ENCODE measurements at regions not wholly inside any gene's neighbourhood (a gene's known extent, or its start where the extent isn't known, plus 50 kb on each side); places are given as distances from the start of the nearest gene placed in this dataset.

DNA sequence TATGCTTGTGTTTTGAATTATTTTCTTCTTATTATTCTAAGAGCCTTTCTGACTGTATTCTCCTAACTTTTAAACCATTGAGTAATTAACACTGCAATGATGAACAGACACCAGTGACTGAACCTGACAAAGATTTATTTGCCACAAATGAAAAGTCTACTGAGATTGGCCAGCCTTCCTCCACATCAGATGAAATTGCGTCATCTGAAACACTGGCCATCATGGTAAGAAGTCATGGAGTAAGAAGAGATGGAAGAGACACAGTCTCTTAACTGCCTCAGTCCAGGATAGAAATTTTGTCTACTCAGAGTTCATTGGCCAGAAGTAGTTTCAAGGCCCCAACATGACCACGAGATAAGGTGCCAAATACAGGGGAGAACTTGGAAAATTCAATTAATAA lies 357.8 kb downstream of the BMPER start:
- H4K20me1 ChIP-seq (ENCODE audit: control insufficient read depth, insufficient read depth, insufficient read length), result no peaks in the 10 kb centered on the region
- H3K79me2 ChIP-seq (ENCODE audit: insufficient read depth, low read length), result no peaks in the 10 kb centered on the region

More for the DNA sequence above, 357.8 kb downstream of the BMPER start:
- WGBS (ENCODE audit: extremely low coverage, insufficient read length, low lambda C conversion rate), result no CpG with 5 or more reads among the region's 2 CpGs
- H3K36me3 Mint-ChIP-seq (ENCODE audit: insufficient read depth in 1 of 3, low read depth in 3 of 3), result peaks cover 5 to 18% (median 8%) of the 10 kb centered on the region in 3 experiments; a peak in 6 of 7 replicates
- no peak overlapping the region for H3T11ph ChIP-seq (ENCODE audit: low read length)
- H3K4me1 Mint-ChIP-seq, result peaks cover 1% of the 10 kb centered on the region in 2 experiments
- H4K91ac ChIP-seq (ENCODE audit: insufficient read length, low read depth, low read length), result no peak overlapping the region
- no peak overlapping the region for H2BK15ac ChIP-seq (ENCODE audit: low read depth, low read length)
- H3K27ac ChIP-seq (ENCODE audit: insufficient read length, low read depth, low read length), result no peak overlapping the region
- no peak overlapping the region for H2BK5ac ChIP-seq (ENCODE audit: insufficient read length, low read length)
- H3K9ac ChIP-seq (ENCODE audit: extremely low read depth, insufficient read length, low read length), result no peak overlapping the region
- no peak overlapping the region for H2BK20ac ChIP-seq (ENCODE audit: low read depth, low read length, poor library complexity, severe bottlenecking)
- no peak overlapping the region for H2AK5ac ChIP-seq (ENCODE audit: insufficient read length, low read length)
- H3K18ac ChIP-seq (ENCODE audit: insufficient read length, low read depth, low read length), result no peak overlapping the region
- H4K5ac ChIP-seq (ENCODE audit: insufficient read length, low read depth, low read length), result no peak overlapping the region
- peaks cover 0 to 5% of the 10 kb centered on the region in 2 experiments; a peak in 2 of 5 replicates for H3K9me3 Mint-ChIP-seq
- no peak overlapping the region for H3K4ac ChIP-seq (ENCODE audit: low read depth, low read length)
- no peaks in the 10 kb centered on the region for H3K9me3 ChIP-seq (ENCODE audit: control insufficient read depth, low read depth, low read length)
- no peak overlapping the region for H2BK120ac ChIP-seq (ENCODE audit: low read depth, low read length, poor library complexity, severe bottlenecking)
- no peak overlapping the region for H3K27ac Mint-ChIP-seq
- DNase-seq, result no peak
- no peak overlapping the region for H2BK12ac ChIP-seq (ENCODE audit: insufficient read length, low read depth, low read length)
- no peak overlapping the region for H4K8ac ChIP-seq (replicated peaks; ENCODE audit: insufficient read length, low read depth, low read length)
- no peaks in the 10 kb centered on the region for H3K27me3 ChIP-seq (ENCODE audit: insufficient read depth, low read length)
- no peak for TF ChIP-seq CTCF (conservative IDR thresholded peaks at IDR 0.05)
- H2AFZ ChIP-seq (ENCODE audit: low read length), result no peak overlapping the region
- no peak overlapping the region for H3K56ac ChIP-seq (ENCODE audit: insufficient read length, low read depth, low read length)
- no peak overlapping the region for H3K4me2 ChIP-seq (ENCODE audit: insufficient read depth, insufficient read length, low read length)
- no peaks in the 10 kb centered on the region for H3K4me1 ChIP-seq (ENCODE audit: insufficient read depth, low read length)
- no peaks in the 10 kb centered on the region for H3K27me3 Mint-ChIP-seq (ENCODE audit: low read depth)
- H3K79me1 ChIP-seq (ENCODE audit: insufficient read depth, low read depth, low read length, poor library complexity, severe bottlenecking), result no peaks in the 10 kb centered on the region
- no peak overlapping the region for H3K23ac ChIP-seq (ENCODE audit: insufficient read length, low read depth, low read length)
- no peak overlapping the region for H3K14ac ChIP-seq (ENCODE audit: insufficient read depth, low read length)
- H3K23me2 ChIP-seq (ENCODE audit: insufficient read length, low read depth, low read length, poor library complexity, severe bottlenecking), result no peaks in the 10 kb centered on the region
- no peak overlapping the region for H3K4me3 Mint-ChIP-seq

All from H9 (cell line).